GM23338 (cell line): ENCODE measurements at regions not wholly inside any gene's neighbourhood (a gene's known extent, or its start where the extent isn't known, plus 50 kb on each side); places are given as distances from the start of the nearest gene placed in this dataset.

ENCODE experiments used
- ATAC-seq: fragments of 200-7000 bp; cut with Tn5 transposase; 3 replicates; pipeline ENCODE4 v1.9.1; 2020
- DNase-seq: peaks from one replicate; pipeline ENCODE4 v3.0.0-alpha.2; 2015; ENCODE audit warnings: low spot score
- H2AFZ ChIP-seq: fragments of 200-600 bp; sonication (generic); 2 replicates; pipeline ENCODE4 v1.8.0; 2016; ENCODE audit warnings: antibody characterized with exemption, mild to moderate bottlenecking, moderate library complexity
- H3F3A ChIP-seq: fragments of 200-600 bp; sonication (generic); replicated peaks from 2 replicates; pipeline ENCODE4 v1.8.0; 2017; ENCODE audit warnings: antibody characterized with exemption, mixed run types, low read depth
- H3K27ac ChIP-seq: fragments of 200-600 bp; sonication (generic); 2 replicates; pipeline ENCODE4 v1.6.1; 2016; ENCODE audit warnings: low read depth
- H3K27me3 ChIP-seq: fragments of 200-600 bp; sonication (generic); 2 replicates; pipeline ENCODE4 v1.8.0; 2016; ENCODE audit warnings: mild to moderate bottlenecking, mixed run types, moderate library complexity; ENCODE audit not compliant: insufficient read depth
- H3K36me3 ChIP-seq: fragments of 200-600 bp; sonication (generic); 2 replicates; pipeline ENCODE4 v1.8.0; 2016; ENCODE audit warnings: mild to moderate bottlenecking; ENCODE audit not compliant: insufficient read depth
- H3K4me1 ChIP-seq: fragments of 200-600 bp; sonication (generic); 2 replicates; pipeline ENCODE4 v1.8.0; 2016; ENCODE audit warnings: mild to moderate bottlenecking, moderate library complexity; ENCODE audit not compliant: insufficient read depth
- H3K4me2 ChIP-seq: fragments of 200-600 bp; sonication (generic); 2 replicates; pipeline ENCODE4 v1.7.1; 2017; ENCODE audit warnings: mixed run types
- H3K4me3 ChIP-seq: fragments of 200-600 bp; sonication (generic); 2 replicates; pipeline ENCODE4 v1.6.1; 2016; ENCODE audit warnings: mixed run types
- H3K79me2 ChIP-seq: fragments of 200-600 bp; sonication (generic); replicated peaks from 2 replicates; pipeline ENCODE4 v1.8.0; 2017; ENCODE audit warnings: mild to moderate bottlenecking; ENCODE audit not compliant: insufficient read depth
- H3K9me2 ChIP-seq: fragments of 200-600 bp; sonication (generic); 2 replicates; pipeline ENCODE4 v1.8.0; 2017; ENCODE audit not compliant: insufficient read depth
- H4K20me1 ChIP-seq: fragments of 200-600 bp; sonication (generic); replicated peaks from 2 replicates; pipeline ENCODE4 v1.8.0; 2017; ENCODE audit warnings: mild to moderate bottlenecking; ENCODE audit not compliant: insufficient read depth
- H3K27ac Mint-ChIP-seq: 2 replicates; pipeline ENCODE4 v1.8.0; 2020; ENCODE audit warnings: inconsistent platforms, mild to moderate bottlenecking, moderate library complexity, mixed read lengths
- H3K27me3 Mint-ChIP-seq: 3 replicates; pipeline ENCODE4 v1.8.0; 2022; ENCODE audit warnings: low read depth, mild to moderate bottlenecking, moderate library complexity, mixed read lengths, inconsistent platforms; ENCODE audit not compliant: insufficient read depth, poor library complexity
- H3K36me3 Mint-ChIP-seq: 3 replicates; pipeline ENCODE4 v1.8.0; 2021; ENCODE audit warnings: low read depth, mild to moderate bottlenecking, inconsistent platforms, moderate library complexity, mixed read lengths
- H3K4me1 Mint-ChIP-seq: 3 replicates; pipeline ENCODE4 v1.8.0; 2020; ENCODE audit warnings: mild to moderate bottlenecking, inconsistent platforms, mixed read lengths
- H3K4me3 Mint-ChIP-seq: 3 replicates; pipeline ENCODE4 v1.8.0; 2021; ENCODE audit warnings: moderate library complexity, mild to moderate bottlenecking, inconsistent platforms, mixed read lengths
- H3K9me3 Mint-ChIP-seq: 3 replicates; pipeline ENCODE4 v1.8.0; 2020; ENCODE audit warnings: moderate library complexity, mild to moderate bottlenecking, inconsistent platforms, mixed read lengths
- CREB1 ChIP-seq: fragments of 250-450 bp; sonication (Bioruptor Pico); IDR thresholded peaks from 2 replicates; pipeline ENCODE4 v1.5.0; 2020; ENCODE audit warnings: low read depth, mild to moderate bottlenecking, moderate library complexity
- EZH2 ChIP-seq: fragments of 200-600 bp; sonication (generic); IDR thresholded peaks from one replicate; pipeline ENCODE4 v1.8.0; 2017; ENCODE audit warnings: antibody characterized with exemption, mild to moderate bottlenecking, low read depth; ENCODE audit not compliant: unreplicated experiment
- NANOG ChIP-seq: IDR thresholded peaks from 2 replicates; pipeline ENCODE4 v1.6.1; 2016; ENCODE audit warnings: antibody characterized with exemption, borderline replicate concordance
- POLR2AphosphoS5 ChIP-seq: IDR thresholded peaks from 2 replicates; pipeline ENCODE4 v1.6.1; 2016; ENCODE audit warnings: antibody characterized with exemption, low read depth
- STAT1 ChIP-seq: IDR thresholded peaks from one replicate; pipeline ENCODE4 v1.6.1; 2016; ENCODE audit warnings: antibody characterized with exemption; ENCODE audit not compliant: unreplicated experiment
- ZNF114 ChIP-seq: fragments of 250-450 bp; sonication (Bioruptor Pico); IDR thresholded peaks from 2 replicates; pipeline ENCODE4 v1.5.0; 2020; ENCODE audit warnings: mild to moderate bottlenecking, moderate library complexity
- TF ChIP-seq, protein P1 (sequence below): fragments of 250-450 bp; sonication (Bioruptor Pico); IDR thresholded peaks from 2 replicates; pipeline ENCODE4 v1.5.0; 2020; ENCODE audit warnings: mild to moderate bottlenecking, moderate library complexity
- TF ChIP-seq, protein P2 (sequence below): IDR thresholded peaks from 2 replicates; pipeline ENCODE4 v1.6.1; 2016; ENCODE audit warnings: antibody characterized with exemption

DNA sequence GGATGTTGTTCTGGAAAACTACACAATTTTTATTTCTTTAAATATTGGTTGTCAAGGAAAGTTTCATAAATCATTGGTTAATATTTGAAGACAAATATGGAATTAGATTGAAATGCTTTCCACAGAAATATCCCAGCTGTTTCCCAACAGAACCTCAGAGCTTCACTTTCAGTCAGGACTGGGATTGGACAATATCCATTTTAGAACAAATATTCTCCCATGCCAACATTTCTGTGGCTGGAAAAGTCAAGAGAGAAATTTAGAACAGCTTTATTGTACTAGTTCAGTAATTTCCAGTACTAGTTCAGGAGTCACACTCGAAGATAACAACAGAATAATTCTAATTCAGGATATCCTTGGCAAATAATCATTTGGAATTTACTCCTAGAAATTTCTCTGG is 116.1 kb upstream of the TUT7 start:
- no peak overlapping the region for H3K4me2 ChIP-seq
- TF ChIP-seq ZNF114 (CRISPR knock-in tag) (no peak), POLR2AphosphoS5 (no peak), NANOG (no peak), EZH2 (no peak), STAT1 (no peak), CREB1 (CRISPR knock-in tag) (no peak)
- TF ChIP-seq, protein P1, sequence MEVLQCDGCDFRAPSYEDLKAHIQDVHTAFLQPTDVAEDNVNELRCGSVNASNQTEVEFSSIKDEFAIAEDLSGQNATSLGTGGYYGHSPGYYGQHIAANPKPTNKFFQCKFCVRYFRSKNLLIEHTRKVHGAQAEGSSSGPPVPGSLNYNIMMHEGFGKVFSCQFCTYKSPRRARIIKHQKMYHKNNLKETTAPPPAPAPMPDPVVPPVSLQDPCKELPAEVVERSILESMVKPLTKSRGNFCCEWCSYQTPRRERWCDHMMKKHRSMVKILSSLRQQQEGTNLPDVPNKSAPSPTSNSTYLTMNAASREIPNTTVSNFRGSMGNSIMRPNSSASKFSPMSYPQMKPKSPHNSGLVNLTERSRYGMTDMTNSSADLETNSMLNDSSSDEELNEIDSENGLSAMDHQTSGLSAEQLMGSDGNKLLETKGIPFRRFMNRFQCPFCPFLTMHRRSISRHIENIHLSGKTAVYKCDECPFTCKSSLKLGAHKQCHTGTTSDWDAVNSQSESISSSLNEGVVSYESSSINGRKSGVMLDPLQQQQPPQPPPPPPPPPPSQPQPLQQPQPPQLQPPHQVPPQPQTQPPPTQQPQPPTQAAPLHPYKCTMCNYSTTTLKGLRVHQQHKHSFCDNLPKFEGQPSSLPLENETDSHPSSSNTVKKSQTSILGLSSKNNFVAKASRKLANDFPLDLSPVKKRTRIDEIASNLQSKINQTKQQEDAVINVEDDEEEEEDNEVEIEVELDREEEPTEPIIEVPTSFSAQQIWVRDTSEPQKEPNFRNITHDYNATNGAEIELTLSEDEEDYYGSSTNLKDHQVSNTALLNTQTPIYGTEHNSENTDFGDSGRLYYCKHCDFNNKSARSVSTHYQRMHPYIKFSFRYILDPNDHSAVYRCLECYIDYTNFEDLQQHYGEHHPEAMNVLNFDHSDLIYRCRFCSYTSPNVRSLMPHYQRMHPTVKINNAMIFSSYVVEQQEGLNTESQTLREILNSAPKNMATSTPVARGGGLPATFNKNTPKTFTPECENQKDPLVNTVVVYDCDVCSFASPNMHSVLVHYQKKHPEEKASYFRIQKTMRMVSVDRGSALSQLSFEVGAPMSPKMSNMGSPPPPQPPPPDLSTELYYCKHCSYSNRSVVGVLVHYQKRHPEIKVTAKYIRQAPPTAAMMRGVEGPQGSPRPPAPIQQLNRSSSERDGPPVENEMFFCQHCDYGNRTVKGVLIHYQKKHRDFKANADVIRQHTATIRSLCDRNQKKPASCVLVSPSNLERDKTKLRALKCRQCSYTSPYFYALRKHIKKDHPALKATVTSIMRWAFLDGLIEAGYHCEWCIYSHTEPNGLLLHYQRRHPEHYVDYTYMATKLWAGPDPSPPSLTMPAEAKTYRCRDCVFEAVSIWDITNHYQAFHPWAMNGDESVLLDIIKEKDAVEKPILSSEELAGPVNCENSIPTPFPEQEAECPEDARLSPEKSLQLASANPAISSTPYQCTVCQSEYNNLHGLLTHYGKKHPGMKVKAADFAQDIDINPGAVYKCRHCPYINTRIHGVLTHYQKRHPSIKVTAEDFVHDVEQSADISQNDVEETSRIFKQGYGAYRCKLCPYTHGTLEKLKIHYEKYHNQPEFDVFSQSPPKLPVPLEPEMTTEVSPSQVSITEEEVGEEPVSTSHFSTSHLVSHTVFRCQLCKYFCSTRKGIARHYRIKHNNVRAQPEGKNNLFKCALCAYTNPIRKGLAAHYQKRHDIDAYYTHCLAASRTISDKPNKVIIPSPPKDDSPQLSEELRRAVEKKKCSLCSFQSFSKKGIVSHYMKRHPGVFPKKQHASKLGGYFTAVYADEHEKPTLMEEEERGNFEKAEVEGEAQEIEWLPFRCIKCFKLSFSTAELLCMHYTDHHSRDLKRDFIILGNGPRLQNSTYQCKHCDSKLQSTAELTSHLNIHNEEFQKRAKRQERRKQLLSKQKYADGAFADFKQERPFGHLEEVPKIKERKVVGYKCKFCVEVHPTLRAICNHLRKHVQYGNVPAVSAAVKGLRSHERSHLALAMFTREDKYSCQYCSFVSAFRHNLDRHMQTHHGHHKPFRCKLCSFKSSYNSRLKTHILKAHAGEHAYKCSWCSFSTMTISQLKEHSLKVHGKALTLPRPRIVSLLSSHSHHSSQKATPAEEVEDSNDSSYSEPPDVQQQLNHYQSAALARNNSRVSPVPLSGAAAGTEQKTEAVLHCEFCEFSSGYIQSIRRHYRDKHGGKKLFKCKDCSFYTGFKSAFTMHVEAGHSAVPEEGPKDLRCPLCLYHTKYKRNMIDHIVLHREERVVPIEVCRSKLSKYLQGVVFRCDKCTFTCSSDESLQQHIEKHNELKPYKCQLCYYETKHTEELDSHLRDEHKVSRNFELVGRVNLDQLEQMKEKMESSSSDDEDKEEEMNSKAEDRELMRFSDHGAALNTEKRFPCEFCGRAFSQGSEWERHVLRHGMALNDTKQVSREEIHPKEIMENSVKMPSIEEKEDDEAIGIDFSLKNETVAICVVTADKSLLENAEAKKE (CRISPR knock-in tag): no peak
- TF ChIP-seq, protein P2, sequence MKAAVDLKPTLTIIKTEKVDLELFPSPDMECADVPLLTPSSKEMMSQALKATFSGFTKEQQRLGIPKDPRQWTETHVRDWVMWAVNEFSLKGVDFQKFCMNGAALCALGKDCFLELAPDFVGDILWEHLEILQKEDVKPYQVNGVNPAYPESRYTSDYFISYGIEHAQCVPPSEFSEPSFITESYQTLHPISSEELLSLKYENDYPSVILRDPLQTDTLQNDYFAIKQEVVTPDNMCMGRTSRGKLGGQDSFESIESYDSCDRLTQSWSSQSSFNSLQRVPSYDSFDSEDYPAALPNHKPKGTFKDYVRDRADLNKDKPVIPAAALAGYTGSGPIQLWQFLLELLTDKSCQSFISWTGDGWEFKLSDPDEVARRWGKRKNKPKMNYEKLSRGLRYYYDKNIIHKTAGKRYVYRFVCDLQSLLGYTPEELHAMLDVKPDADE: no peak
- no peaks in the 10 kb centered on the region for H3K27me3 ChIP-seq
- H3K4me3 ChIP-seq: no peak overlapping the region
- H3K4me1 ChIP-seq: no peaks in the 10 kb centered on the region
- Mint-ChIP-seq H3K27me3 (no peaks in the 10 kb centered on the region), H3K4me3 (no peak overlapping the region), H3K36me3 (no peaks in the 10 kb centered on the region), H3K4me1 (peaks cover 2% of the 10 kb centered on the region; the same call in 1 of the 3 replicates), H3K27ac (no peak overlapping the region), H3K9me3 (no peaks in the 10 kb centered on the region; the same call in 2 of the 3 replicates)
- no peak overlapping the region for H3K27ac ChIP-seq
- H3K36me3 ChIP-seq: no peaks in the 10 kb centered on the region
- H3K79me2 ChIP-seq: no peaks in the 10 kb centered on the region
- H3K9me2 ChIP-seq: 0 out of 2 replicates have a peak, but pooled peaks cover 2% of the 10 kb centered on the region
- no peaks in the 10 kb centered on the region for H4K20me1 ChIP-seq
- no peak overlapping the region for H2AFZ ChIP-seq
- ATAC-seq (no peak), DNase-seq (no peak)
- no peaks in the 10 kb centered on the region for H3F3A ChIP-seq
